Lower leg skin (tissue), 3 donors: ENCODE measurements at regions not wholly inside any gene's neighbourhood (a gene's known extent, or its start where the extent isn't known, plus 50 kb on each side); places are given as distances from the start of the nearest gene placed in this dataset.

Experiments used
- CTCF ChIP-seq, 3 donors: fragments of 450-650 bp; IDR thresholded peaks; one replicate each; pipeline ENCODE4 v1.5.1; 2016; ENCODE audit warnings: antibody characterized with exemption in 3 of 3, mild to moderate bottlenecking in 3 of 3, moderate library complexity in 2 of 3
- POLR2A ChIP-seq, 2 donors: fragments of 450-650 bp; IDR thresholded peaks; one replicate each; pipeline ENCODE4 v1.6.1; 2016 to 2017; ENCODE audit warnings: antibody characterized with exemption in 2 of 2, mild to moderate bottlenecking in 1 of 2, moderate library complexity in 1 of 2

- TF ChIP-seq CTCF (IDR thresholded peaks at IDR 0.05) (peak in 1 of 3 donors; percentile 68), POLR2A (IDR thresholded peaks at IDR 0.05) (no peak)
Observed at GRCh38 chr4:184538023-184538599, 63.8 kb upstream of the IRF2 start.
